ENCODE measurements at regions not wholly inside any gene's neighbourhood (a gene's known extent, or its start where the extent isn't known, plus 50 kb on each side); places are given as distances from the start of the nearest gene placed in this dataset.
"Not testable (repeated sequence)": the region's sequence is repeated elsewhere in the genome, so short reads cannot be mapped to it uniquely, and the experiment has no call there.

- Histone ChIP-seq H3K4me2 (ENCODE audit: low read length) (no peak overlapping the region), H4K20me1 (ENCODE audit: insufficient read depth) (no peaks in the 10 kb centered on the region), H3K27ac (ENCODE audit: low read length) (no peak overlapping the region), H3K27me3 (ENCODE audit: insufficient read depth, low read depth, low read length) (peaks cover 3% of the 10 kb centered on the region), H3K79me2 (replicated peaks; ENCODE audit: insufficient read depth, low read length) (no peaks in the 10 kb centered on the region), H3K9me3 (ENCODE audit: low read length) (no peaks in the 10 kb centered on the region), H3K9ac (ENCODE audit: low read length) (no peak overlapping the region), H3K9me2 (ENCODE audit: insufficient read depth, low read length) (no peaks in the 10 kb centered on the region), H2AFZ (ENCODE audit: low read depth, low read length) (no peak overlapping the region), H3K36me3 (ENCODE audit: insufficient read depth, low read length) (no peaks in the 10 kb centered on the region), H3K4me3 (ENCODE audit: low read length) (no peak overlapping the region), H3F3A (ENCODE audit: insufficient read depth, low read length, poor library complexity, severe bottlenecking) (no peaks in the 10 kb centered on the region)
- TF ChIP-seq EZH2 (IDR thresholded peaks at IDR 0.05; ENCODE audit: borderline replicate concordance, insufficient read depth, low read length, poor library complexity, severe bottlenecking) (no peak), RAD21 (conservative IDR thresholded peaks at IDR 0.05) (no peak), POLR2AphosphoS5 (IDR thresholded peaks at IDR 0.05) (no peak), REST (IDR thresholded peaks at IDR 0.05; ENCODE audit: borderline replicate concordance) (no peak), SMC3 (conservative IDR thresholded peaks at IDR 0.05; ENCODE audit: poor library complexity) (no peak), TAF1 (IDR thresholded peaks at IDR 0.05; ENCODE audit: low read depth) (no peak), MXI1 (conservative IDR thresholded peaks at IDR 0.05; ENCODE audit: poor library complexity, severe bottlenecking) (no peak), EP300 (conservative IDR thresholded peaks at IDR 0.05; ENCODE audit: poor library complexity, severe bottlenecking) (no peak), CTCF (IDR thresholded peaks at IDR 0.05; ENCODE audit: poor library complexity, severe bottlenecking) (no peak)
Observed at GRCh38 chr20:56736285-56736857, 107.3 kb downstream of the TFAP2C start.

GRCh38 chr20:56744325-56744821 is 115.3 kb downstream of the TFAP2C start:
- H3K4me3 ChIP-seq (ENCODE audit: low read length); H3K27me3 ChIP-seq (ENCODE audit: insufficient read depth, low read depth, low read length); H2AFZ ChIP-seq (ENCODE audit: low read depth, low read length); H3K79me2 ChIP-seq (replicated peaks; ENCODE audit: insufficient read depth, low read length); H3K4me2 ChIP-seq (ENCODE audit: low read length); H3K9me3 ChIP-seq (ENCODE audit: low read length); H3F3A ChIP-seq (ENCODE audit: insufficient read depth, low read length, poor library complexity, severe bottlenecking); H3K9me2 ChIP-seq (ENCODE audit: insufficient read depth, low read length); H3K9ac ChIP-seq (ENCODE audit: low read length); H4K20me1 ChIP-seq (ENCODE audit: insufficient read depth); H3K27ac ChIP-seq (ENCODE audit: low read length); H3K36me3 ChIP-seq (ENCODE audit: insufficient read depth, low read length): not testable (repeated sequence)
